ENCODE measurements at regions not wholly inside any gene's neighbourhood (a gene's known extent, or its start where the extent isn't known, plus 50 kb on each side); places are given as distances from the start of the nearest gene placed in this dataset.

- H3K36me3 ChIP-seq (ENCODE audit: low read depth), result no peaks in the 10 kb centered on the region
- no peak overlapping the region for H2AFZ ChIP-seq
- H3K4me2 ChIP-seq, result no peak overlapping the region
- H3K79me2 ChIP-seq (ENCODE audit: low read depth), result no peaks in the 10 kb centered on the region
- H4K20me1 ChIP-seq (ENCODE audit: insufficient read depth), result no peaks in the 10 kb centered on the region
- no peak for TF ChIP-seq CTCF (conservative IDR thresholded peaks at IDR 0.05)
- ChIA-PET POLR2A (ENCODE audit: unreplicated experiment) (no interaction called here), CTCF (no interaction called here)
- intact Hi-C loops (cut with micrococcal nuclease; ENCODE audit: unreplicated experiment), result no loop called here
- no peak overlapping the region for H3K27ac ChIP-seq
- H3F3A ChIP-seq (ENCODE audit: insufficient read depth, low read depth), result no peaks in the 10 kb centered on the region
- DNase-seq, result no peak
- no peaks in the 10 kb centered on the region for H3K9me2 ChIP-seq (ENCODE audit: insufficient read depth)
- no peaks in the 10 kb centered on the region for H3K4me1 ChIP-seq (replicated peaks; ENCODE audit: insufficient read depth)
- no peak overlapping the region for H3K4me3 ChIP-seq
- BruUV-seq (replicated peaks), result no TSS peak
- H3K9me3 ChIP-seq (ENCODE audit: insufficient read depth, low read depth), result no peaks in the 10 kb centered on the region
- no peaks in the 10 kb centered on the region for H3K27me3 ChIP-seq (ENCODE audit: insufficient read depth, low read depth)
Measured at GRCh38 chr13:42681326-42682100, 99.9 kb upstream of the FAM216B start.

- Histone ChIP-seq H3K79me2 (ENCODE audit: low read depth) (no peaks in the 10 kb centered on the region), H3K36me3 (ENCODE audit: low read depth) (no peaks in the 10 kb centered on the region), H3K4me2 (no peak overlapping the region), H3K9me3 (ENCODE audit: insufficient read depth, low read depth) (no peaks in the 10 kb centered on the region), H3K27me3 (ENCODE audit: insufficient read depth, low read depth) (no peaks in the 10 kb centered on the region), H3K27ac (no peak overlapping the region), H3K4me1 (replicated peaks; ENCODE audit: insufficient read depth) (no peaks in the 10 kb centered on the region), H4K20me1 (ENCODE audit: insufficient read depth) (no peaks in the 10 kb centered on the region), H3K9me2 (ENCODE audit: insufficient read depth) (no peaks in the 10 kb centered on the region), H3F3A (ENCODE audit: insufficient read depth, low read depth) (no peaks in the 10 kb centered on the region), H2AFZ (no peak overlapping the region), H3K4me3 (no peak overlapping the region)
- CTCF ChIA-PET, result no interaction called here
- no TSS peak for BruUV-seq (replicated peaks)
- TF ChIP-seq EZH2 (IDR thresholded peaks at IDR 0.05; ENCODE audit: low read depth) (no peak), CTCF (conservative IDR thresholded peaks at IDR 0.05) (no peak)
- no peak for DNase-seq
- POLR2A ChIA-PET (ENCODE audit: unreplicated experiment), result no interaction called here
- intact Hi-C loops (cut with micrococcal nuclease; ENCODE audit: unreplicated experiment), result no loop called here
Measured at GRCh38 chr13:42684226-42684625, 97.2 kb upstream of the FAM216B start.

- H3K4me1 ChIP-seq (replicated peaks; ENCODE audit: insufficient read depth), result no peaks in the 10 kb centered on the region
- H2AFZ ChIP-seq, result no peak overlapping the region
- TF ChIP-seq CTCF (conservative IDR thresholded peaks at IDR 0.05), result no peak
- H3F3A ChIP-seq (ENCODE audit: insufficient read depth, low read depth), result no peaks in the 10 kb centered on the region
- no peaks in the 10 kb centered on the region for H3K9me2 ChIP-seq (ENCODE audit: insufficient read depth)
- H3K27me3 ChIP-seq (ENCODE audit: insufficient read depth, low read depth), result no peaks in the 10 kb centered on the region
- no peaks in the 10 kb centered on the region for H3K79me2 ChIP-seq (ENCODE audit: low read depth)
- H3K4me2 ChIP-seq, result no peak overlapping the region
- BruUV-seq (replicated peaks), result no TSS peak
- ChIA-PET CTCF (interaction anchor here (0.6 kb wide), 1 partner anchor 363 kb away, joined by 3 read pairs; no protein-coding TSS in a partner anchor), POLR2A (ENCODE audit: unreplicated experiment) (no interaction called here)
- H3K27ac ChIP-seq, result no peak overlapping the region
- H4K20me1 ChIP-seq (ENCODE audit: insufficient read depth), result no peaks in the 10 kb centered on the region
- no peaks in the 10 kb centered on the region for H3K9me3 ChIP-seq (ENCODE audit: insufficient read depth, low read depth)
- no peaks in the 10 kb centered on the region for H3K36me3 ChIP-seq (ENCODE audit: low read depth)
- no peak overlapping the region for H3K4me3 ChIP-seq
- DNase-seq, result no peak
- intact Hi-C loops (cut with micrococcal nuclease; ENCODE audit: unreplicated experiment), result no loop called here
Measured at GRCh38 chr13:42685751-42686150, 95.6 kb upstream of the FAM216B start.
